Heart left ventricle (tissue), 16 donors: ENCODE measurements at regions not wholly inside any gene's neighbourhood (a gene's known extent, or its start where the extent isn't known, plus 50 kb on each side); places are given as distances from the start of the nearest gene placed in this dataset.
"Not testable (repeated sequence)": the region's sequence is repeated elsewhere in the genome, so short reads cannot be mapped to it uniquely, and the experiment has no call there.

ENCODE experiments used
- ATAC-seq, 4 donors: fragments of 200-7000 bp; cut with Tn5 transposase; one replicate each; pipeline ENCODE4 v1.9.1; 2020 to 2022; ENCODE audit warnings: moderate library complexity in 4 of 4, mild to moderate bottlenecking in 3 of 4, moderate number of reproducible peaks in 1 of 4
- DNase-seq, 5 donors: peaks; one replicate each; pipeline ENCODE4 v3.0.0-alpha.2; 2020
- H3K27ac ChIP-seq, 12 donors: fragments of 200-600 bp; sonication (generic) in 4 of 12; one replicate each; pipeline versions ENCODE4 v1.5.0 to v1.8.0; 2016 to 2022; ENCODE audit warnings: mild to moderate bottlenecking in 2 of 12
- H3K27me3 ChIP-seq, 9 donors: fragments of 200-600 bp; sonication (generic) in 2 of 9; one replicate each; pipeline versions ENCODE4 v1.5.1 to v1.8.0; 2016 to 2022; ENCODE audit warnings: mild to moderate bottlenecking in 3 of 9
- H3K36me3 ChIP-seq, 9 donors: fragments of 200-600 bp; sonication (generic) in 2 of 9; one replicate each; pipeline versions ENCODE4 v1.5.0 to v1.8.0; 2018 to 2022; ENCODE audit warnings: mild to moderate bottlenecking in 2 of 9
- H3K4me1 ChIP-seq, 12 donors: fragments of 200-600 bp; sonication (generic) in 4 of 12; one replicate each; pipeline versions ENCODE4 v1.5.0 to v1.8.0; 2016 to 2022; ENCODE audit warnings: mild to moderate bottlenecking in 3 of 12
- H3K4me3 ChIP-seq, 12 donors: fragments of 200-600 bp; sonication (generic) in 4 of 12; one replicate each; pipeline versions ENCODE4 v1.5.0 to v1.8.0; 2017 to 2022; ENCODE audit warnings: mild to moderate bottlenecking in 9 of 12, moderate library complexity in 4 of 12
- H3K9me3 ChIP-seq, 12 donors: fragments of 200-600 bp; sonication (generic) in 4 of 12; one replicate each; pipeline versions ENCODE4 v1.5.0 to v1.8.0; 2016 to 2022; ENCODE audit warnings: mild to moderate bottlenecking in 1 of 12
- POLR2A ChIP-seq, 2 donors: fragments of 450-650 bp; IDR thresholded peaks; one replicate each; pipeline ENCODE4 v1.6.1; 2017; ENCODE audit warnings: antibody characterized with exemption in 2 of 2, mild to moderate bottlenecking in 2 of 2, moderate library complexity in 2 of 2
- WGBS, 4 donors: extraction: QIAGEN DNeasy Blood & Tissue Kit in 2 of 4; methylation state at CpG; one replicate each; pipeline versions ENCODE4 v1.1.5 to v1.1.7; 2013 to 2018; 5-methylcytosine and 5-hydroxymethylcytosine counted together
- intact Hi-C, 10 donors: fragments of 100-400 bp; cut with DNase I; formaldehyde crosslinking; loops; one replicate each; pipeline versions ENCODE4 v1.11.1 to v1.14.2; 2022
- TF ChIP-seq, protein P1 (sequence below), 12 donors: fragments of 200-600 bp; sonication (generic) in 4 of 12; IDR thresholded peaks; one replicate each; pipeline versions ENCODE4 v1.5.0 to v1.8.0; 2018 to 2022; ENCODE audit warnings: antibody characterized with exemption in 12 of 12, mild to moderate bottlenecking in 5 of 12
- donor health status: ischemic (EF 13 %, LVEDD 7.1; RV severe dilation, severe dysfunction).
- donor health status: healthy with polysubstance abuse.
- donor health status: DM: no; HTN: yes; CAD: no.
- donor health status: DM: no; HTN: no; CAD: no.
- donor health status: ischemic (EF 25% LVEDD 6.9; RV normal size, moderate dysfunction).
- donor health status: ischemic (EF 25% LVEDD 5.7; RV mildly dilated, moderate dysfunction).
- donor health status: healthy.
- donor health status: DM: yes; HTN: yes; CAD: no.
- donor health status: ischemic (EF 35%, LVEDD 5.7; RV mildly dilated, moderate dysfunction).
- donor health status: nonischemic (EF 11% LVEDD 7.7; RV severe dilation, severe dysfunction).
- donor health status: DM: yes; HTN: yes; CAD: no.
- donor health status: PGD.
- donor health status: ischemic (EF 29% LVEDD 5.4; RV normal size, mild dysfunction).
- donor health status: nonischemic (EF 23%, LVEDD 6.1; RV moderate dilation, normal function).

DNA sequence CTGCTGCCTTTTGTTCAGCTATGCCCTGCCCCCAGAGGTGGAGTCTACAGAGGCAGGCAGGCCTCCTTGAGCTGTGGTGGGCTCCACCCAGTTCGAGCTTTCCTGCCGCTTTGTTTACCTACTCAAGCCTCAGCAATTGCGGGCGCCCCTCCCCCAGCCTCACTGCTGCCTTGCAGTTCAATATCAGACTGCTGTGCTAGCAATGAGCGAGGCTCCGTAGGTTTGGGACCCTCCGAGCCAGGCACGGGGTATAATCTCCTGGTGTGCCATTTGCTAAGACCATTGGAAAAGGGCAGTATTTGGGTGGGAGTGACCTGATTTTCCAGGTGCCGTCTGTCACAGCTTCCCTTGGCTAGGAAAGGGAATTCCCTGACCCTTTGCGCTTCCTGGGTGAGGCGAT, 51.9 kb downstream of the DIPK2A start:
- intact Hi-C loops, ATAC-seq: not testable (repeated sequence)

DNA sequence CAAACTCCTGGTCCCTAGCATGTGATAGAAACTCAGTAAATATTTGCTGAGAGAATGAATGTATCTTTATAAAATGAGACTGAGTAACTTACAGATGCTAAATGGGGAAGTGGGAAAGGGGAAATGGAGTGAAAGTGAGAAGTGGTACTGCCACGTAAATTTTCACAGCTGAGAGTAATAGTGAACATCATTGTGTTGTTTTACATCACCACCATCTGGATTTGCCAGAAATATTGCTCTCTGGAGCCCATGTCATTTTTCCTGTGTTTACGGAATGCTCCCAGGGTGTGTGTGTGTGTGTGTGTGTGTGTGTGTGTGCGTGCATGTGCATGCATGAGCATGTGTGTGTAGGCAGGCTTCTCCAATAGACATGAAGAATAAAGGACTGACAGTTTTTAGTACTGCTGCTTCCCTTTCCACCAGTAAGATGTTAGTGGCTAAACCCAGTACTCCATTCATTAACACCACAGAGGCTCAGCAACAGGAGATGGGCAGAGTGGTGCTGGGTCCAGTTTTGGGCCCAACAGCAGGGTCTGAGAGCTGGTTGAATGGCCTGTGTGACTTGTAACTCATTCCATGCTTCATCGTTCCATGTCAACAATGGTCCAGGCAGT, 57.3 kb downstream of the DIPK2A start:
- no peaks in the 10 kb centered on the region for H3K36me3 ChIP-seq
- ATAC-seq = peak in 2 of 4 donors; percentile 26 to 77

More for the DNA sequence above, 51.9 kb downstream of the DIPK2A start:
- not testable (repeated sequence) for H3K27ac ChIP-seq, H3K4me3 ChIP-seq, H3K36me3 ChIP-seq, H3K27me3 ChIP-seq, H3K9me3 ChIP-seq, H3K4me1 ChIP-seq, DNase-seq
- WGBS, 4 donors = 91 to 95% (median 94%) methylated on average over 9 to 11 of the region's 11 CpGs

DNA sequence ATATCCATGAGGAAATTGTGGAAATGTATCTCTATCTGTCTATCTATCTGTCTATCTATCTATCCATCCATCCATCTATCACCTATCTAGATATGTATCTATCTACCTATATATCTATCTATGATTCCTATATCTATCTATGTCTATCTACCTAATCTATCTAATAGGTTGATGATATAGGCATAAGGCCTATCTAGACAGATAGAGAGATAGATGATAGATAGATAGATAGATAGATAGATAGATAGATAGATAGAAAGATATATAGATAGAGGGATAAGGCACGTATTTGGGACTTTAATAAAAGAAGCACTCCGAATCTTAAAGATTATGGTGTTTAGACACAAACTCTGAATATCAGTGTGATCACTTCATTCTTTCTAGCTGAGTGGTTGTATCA, 58.1 kb downstream of the DIPK2A start:
- intact Hi-C loops = no loop called here
- H3K9me3 ChIP-seq = peaks cover 0 to 8% (median 0%) of the 10 kb centered on the region in 12 donors
- H3K4me1 ChIP-seq = peaks cover 0 to 10% (median 0%) of the 10 kb centered on the region in 12 donors
- H3K27me3 ChIP-seq = no peaks in the 10 kb centered on the region
- no peaks in the 10 kb centered on the region for H3K36me3 ChIP-seq
- DNase-seq = no peak
- TF ChIP-seq POLR2A (IDR thresholded peaks at IDR 0.05) = no peak
- TF ChIP-seq, protein P1, sequence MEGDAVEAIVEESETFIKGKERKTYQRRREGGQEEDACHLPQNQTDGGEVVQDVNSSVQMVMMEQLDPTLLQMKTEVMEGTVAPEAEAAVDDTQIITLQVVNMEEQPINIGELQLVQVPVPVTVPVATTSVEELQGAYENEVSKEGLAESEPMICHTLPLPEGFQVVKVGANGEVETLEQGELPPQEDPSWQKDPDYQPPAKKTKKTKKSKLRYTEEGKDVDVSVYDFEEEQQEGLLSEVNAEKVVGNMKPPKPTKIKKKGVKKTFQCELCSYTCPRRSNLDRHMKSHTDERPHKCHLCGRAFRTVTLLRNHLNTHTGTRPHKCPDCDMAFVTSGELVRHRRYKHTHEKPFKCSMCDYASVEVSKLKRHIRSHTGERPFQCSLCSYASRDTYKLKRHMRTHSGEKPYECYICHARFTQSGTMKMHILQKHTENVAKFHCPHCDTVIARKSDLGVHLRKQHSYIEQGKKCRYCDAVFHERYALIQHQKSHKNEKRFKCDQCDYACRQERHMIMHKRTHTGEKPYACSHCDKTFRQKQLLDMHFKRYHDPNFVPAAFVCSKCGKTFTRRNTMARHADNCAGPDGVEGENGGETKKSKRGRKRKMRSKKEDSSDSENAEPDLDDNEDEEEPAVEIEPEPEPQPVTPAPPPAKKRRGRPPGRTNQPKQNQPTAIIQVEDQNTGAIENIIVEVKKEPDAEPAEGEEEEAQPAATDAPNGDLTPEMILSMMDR (IDR thresholded peaks at IDR 0.05) = no peak
- H3K4me3 ChIP-seq = no peak overlapping the region
- ATAC-seq = no peak
- no peak overlapping the region for H3K27ac ChIP-seq
- 87 to 97% (median 94%) methylated on average over 2 of the region's 2 CpGs for WGBS, 4 donors

More for the DNA sequence above, 57.3 kb downstream of the DIPK2A start:
- intact Hi-C loops = no loop called here
- Histone ChIP-seq H3K27me3 (no peaks in the 10 kb centered on the region), H3K9me3 (peaks cover 0 to 8% (median 0%) of the 10 kb centered on the region in 12 donors), H3K4me3 (no peak overlapping the region), H3K27ac (peak overlapping the region in 1 of 12 donors; percentile 20), H3K4me1 (peaks cover 0 to 10% (median 0%) of the 10 kb centered on the region in 12 donors)
- 72 to 82% (median 78%) methylated on average over 4 of the region's 4 CpGs for WGBS, 4 donors
- TF ChIP-seq POLR2A (IDR thresholded peaks at IDR 0.05) = no peak
- TF ChIP-seq, protein P1 (IDR thresholded peaks at IDR 0.05) = no peak
- no peak for DNase-seq

DNA sequence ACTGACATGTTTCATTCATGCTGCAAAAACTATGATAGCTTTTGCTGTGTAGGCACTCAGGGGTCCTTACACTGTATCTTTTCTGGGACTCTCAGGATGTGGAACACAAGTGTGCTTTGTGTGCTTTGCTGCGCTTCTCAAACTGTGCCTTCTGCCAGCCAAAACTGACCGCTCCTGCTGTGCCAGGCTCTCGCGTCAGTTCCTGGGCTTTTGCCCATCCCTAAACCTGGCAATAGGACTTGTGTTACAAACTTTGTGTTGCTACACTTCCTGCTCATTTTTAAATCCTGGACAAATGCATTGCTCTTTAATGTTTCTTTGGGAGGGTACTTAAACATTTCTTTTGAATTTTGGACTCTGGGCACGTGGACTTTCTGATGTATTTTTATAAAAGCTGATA, 60.3 kb downstream of the DIPK2A start:
- H3K27me3 ChIP-seq = no peaks in the 10 kb centered on the region
- H3K9me3 ChIP-seq = peaks cover 0 to 1% (median 0%) of the 10 kb centered on the region in 12 donors
- intact Hi-C loops = no loop called here
- no peak overlapping the region for H3K4me3 ChIP-seq
- no peaks in the 10 kb centered on the region for H3K36me3 ChIP-seq
- H3K27ac ChIP-seq = no peak overlapping the region
- peak in 3 of 4 donors; percentile 52 to 71 (median 61) for ATAC-seq
- TF ChIP-seq POLR2A (IDR thresholded peaks at IDR 0.05) = no peak
- TF ChIP-seq, protein P1 (IDR thresholded peaks at IDR 0.05) = no peak
- peak; percentile 26 to 58 (median 39) for DNase-seq
- WGBS, 4 donors = 48 to 69% (median 56%) methylated on average over 5 of the region's 5 CpGs
- peaks cover 0 to 10% (median 0%) of the 10 kb centered on the region in 12 donors for H3K4me1 ChIP-seq
